ENCODE measurements at regions not wholly inside any gene's neighbourhood (a gene's known extent, or its start where the extent isn't known, plus 50 kb on each side); places are given as distances from the start of the nearest gene placed in this dataset.

GRCh38 chr16:55217392-55217791 lies 106.6 kb upstream of the IRX6 start:
- DNase-seq: no peak

GRCh38 chr16:55221836-55222235 lies 102.2 kb upstream of the IRX6 start:
- H3K27ac ChIP-seq: no peak overlapping the region
- H3K36me3 ChIP-seq (replicated peaks): no peaks in the 10 kb centered on the region
- TF ChIP-seq, protein P1, sequence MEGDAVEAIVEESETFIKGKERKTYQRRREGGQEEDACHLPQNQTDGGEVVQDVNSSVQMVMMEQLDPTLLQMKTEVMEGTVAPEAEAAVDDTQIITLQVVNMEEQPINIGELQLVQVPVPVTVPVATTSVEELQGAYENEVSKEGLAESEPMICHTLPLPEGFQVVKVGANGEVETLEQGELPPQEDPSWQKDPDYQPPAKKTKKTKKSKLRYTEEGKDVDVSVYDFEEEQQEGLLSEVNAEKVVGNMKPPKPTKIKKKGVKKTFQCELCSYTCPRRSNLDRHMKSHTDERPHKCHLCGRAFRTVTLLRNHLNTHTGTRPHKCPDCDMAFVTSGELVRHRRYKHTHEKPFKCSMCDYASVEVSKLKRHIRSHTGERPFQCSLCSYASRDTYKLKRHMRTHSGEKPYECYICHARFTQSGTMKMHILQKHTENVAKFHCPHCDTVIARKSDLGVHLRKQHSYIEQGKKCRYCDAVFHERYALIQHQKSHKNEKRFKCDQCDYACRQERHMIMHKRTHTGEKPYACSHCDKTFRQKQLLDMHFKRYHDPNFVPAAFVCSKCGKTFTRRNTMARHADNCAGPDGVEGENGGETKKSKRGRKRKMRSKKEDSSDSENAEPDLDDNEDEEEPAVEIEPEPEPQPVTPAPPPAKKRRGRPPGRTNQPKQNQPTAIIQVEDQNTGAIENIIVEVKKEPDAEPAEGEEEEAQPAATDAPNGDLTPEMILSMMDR (IDR thresholded peaks at IDR 0.05; ENCODE audit: low read depth, low read length, missing control alignments): no peak
- in situ Hi-C loops (cut with HindIII; ENCODE audit: low pct_ligation_motif_present, low sequenced_read_pairs): no loop called here
- DNase-seq: no peak
- H3K4me3 ChIP-seq (ENCODE audit: low read depth, low read length): no peak overlapping the region
- H3K27me3 ChIP-seq (replicated peaks): no peaks in the 10 kb centered on the region

More at GRCh38 chr16:55217392-55217791, 106.6 kb upstream of the IRX6 start:
- no peaks in the 10 kb centered on the region for H3K36me3 ChIP-seq (replicated peaks)
- H3K27ac ChIP-seq: no peak overlapping the region
- H3K27me3 ChIP-seq (replicated peaks): no peaks in the 10 kb centered on the region
- in situ Hi-C loops (cut with HindIII; ENCODE audit: low pct_ligation_motif_present, low sequenced_read_pairs): no loop called here
- H3K4me3 ChIP-seq (ENCODE audit: low read depth, low read length): no peak overlapping the region
- TF ChIP-seq, protein P1 (IDR thresholded peaks at IDR 0.05; ENCODE audit: low read depth, low read length, missing control alignments): no peak

DNA sequence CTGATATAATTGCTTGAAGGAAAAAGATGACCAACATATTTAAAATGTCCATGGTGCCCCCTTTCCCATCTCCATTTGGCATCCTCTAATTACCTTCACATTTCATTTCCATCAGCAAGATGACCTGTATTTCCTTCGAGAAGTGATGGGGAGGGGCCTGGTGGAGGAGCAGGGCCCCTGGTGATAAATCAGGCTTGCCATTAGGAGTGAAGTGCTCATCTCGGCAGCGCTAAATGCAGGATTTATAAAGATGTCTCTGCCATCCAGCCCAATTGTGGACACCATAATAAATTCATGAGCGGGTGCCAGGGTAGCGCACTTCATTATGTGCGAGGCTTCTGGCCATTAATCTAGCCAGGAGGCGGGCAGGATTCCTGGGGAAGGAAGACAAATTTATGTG lies 101.5 kb upstream of the IRX6 start:
- Histone ChIP-seq H3K27me3 (replicated peaks) (no peaks in the 10 kb centered on the region), H3K36me3 (replicated peaks) (no peaks in the 10 kb centered on the region), H3K4me3 (ENCODE audit: low read depth, low read length) (no peak overlapping the region), H3K27ac (no peak overlapping the region)
- TF ChIP-seq, protein P1 (IDR thresholded peaks at IDR 0.05; ENCODE audit: low read depth, low read length, missing control alignments): no peak
- no peak for DNase-seq
- in situ Hi-C loops (cut with HindIII; ENCODE audit: low pct_ligation_motif_present, low sequenced_read_pairs): no loop called here

- Histone ChIP-seq H3K27ac (no peak overlapping the region), H3K4me3 (ENCODE audit: low read depth, low read length) (no peak overlapping the region), H3K36me3 (replicated peaks) (no peaks in the 10 kb centered on the region), H3K27me3 (replicated peaks) (no peaks in the 10 kb centered on the region)
- TF ChIP-seq, protein P1 (IDR thresholded peaks at IDR 0.05; ENCODE audit: low read depth, low read length, missing control alignments): no peak
- in situ Hi-C loops (cut with HindIII; ENCODE audit: low pct_ligation_motif_present, low sequenced_read_pairs): no loop called here
- DNase-seq: no peak
Measured at GRCh38 chr16:55225972-55226542, 97.9 kb upstream of the IRX6 start.

DNA sequence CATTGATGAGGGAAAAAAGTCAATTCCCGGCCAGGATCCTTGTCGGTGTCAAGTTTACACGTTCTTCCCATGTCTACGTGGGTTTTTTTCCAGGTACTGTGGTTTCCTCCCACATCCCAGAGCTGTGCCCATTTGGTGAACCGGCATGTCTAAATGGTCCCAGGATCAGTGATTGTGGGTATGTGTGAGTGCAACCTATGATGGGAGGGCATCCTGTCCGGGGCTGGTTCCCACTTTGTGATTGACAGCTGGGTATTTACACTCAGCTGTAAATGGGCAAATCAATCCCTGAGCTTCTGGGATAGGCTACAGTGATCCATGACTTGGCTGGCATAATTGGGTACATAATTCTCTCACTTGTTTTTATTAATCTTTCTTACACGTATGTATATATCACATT lies 91.2 kb upstream of the IRX6 start:
- no peaks in the 10 kb centered on the region for H3K36me3 ChIP-seq (replicated peaks)
- no peaks in the 10 kb centered on the region for H3K27me3 ChIP-seq (replicated peaks)
- DNase-seq: no peak
- H3K27ac ChIP-seq: no peak overlapping the region
- H3K4me3 ChIP-seq (ENCODE audit: low read depth, low read length): no peak overlapping the region
- TF ChIP-seq, protein P1 (IDR thresholded peaks at IDR 0.05; ENCODE audit: low read depth, low read length, missing control alignments): no peak
- in situ Hi-C loops (cut with HindIII; ENCODE audit: low pct_ligation_motif_present, low sequenced_read_pairs): no loop called here

DNA sequence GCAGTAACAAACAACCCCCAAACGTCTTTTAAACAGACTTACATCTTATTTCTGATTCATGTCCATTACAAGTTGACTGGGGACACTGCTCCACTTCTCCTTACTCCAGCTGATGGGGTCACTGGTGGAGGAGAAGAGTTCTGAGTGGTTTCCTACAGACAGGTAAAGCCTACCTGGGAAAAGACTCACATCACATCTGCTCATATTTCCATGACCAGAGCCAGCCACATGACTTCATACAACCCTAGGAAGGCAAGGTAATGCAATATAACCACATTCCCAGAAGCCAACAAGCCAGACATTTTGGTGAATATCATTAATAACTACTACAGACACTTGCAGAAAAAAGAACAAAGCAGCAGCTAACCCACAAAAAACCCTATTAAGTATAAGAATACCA lies 90.5 kb upstream of the IRX6 start:
- TF ChIP-seq, protein P1 (IDR thresholded peaks at IDR 0.05; ENCODE audit: low read depth, low read length, missing control alignments): no peak
- in situ Hi-C loops (cut with HindIII; ENCODE audit: low pct_ligation_motif_present, low sequenced_read_pairs): no loop called here
- no peak for DNase-seq
- Histone ChIP-seq H3K4me3 (ENCODE audit: low read depth, low read length) (no peak overlapping the region), H3K27ac (no peak overlapping the region), H3K36me3 (replicated peaks) (no peaks in the 10 kb centered on the region), H3K27me3 (replicated peaks) (no peaks in the 10 kb centered on the region)

Measured in brain microvascular endothelial cell (primary cell).